ENCODE measurements at regions not wholly inside any gene's neighbourhood (a gene's known extent, or its start where the extent isn't known, plus 50 kb on each side); places are given as distances from the start of the nearest gene placed in this dataset.
"Not testable (repeated sequence)": the region's sequence is repeated elsewhere in the genome, so short reads cannot be mapped to it uniquely, and the experiment has no call there.

- no peaks in the 10 kb centered on the region for H3K9me3 ChIP-seq (ENCODE audit: control insufficient read depth, insufficient read depth, low read length)
- no peaks in the 10 kb centered on the region for H3K27me3 ChIP-seq (ENCODE audit: control insufficient read depth, insufficient read depth, low read length)
- WGBS (ENCODE audit: insufficient coverage) = 82% methylated on average over 4 of the region's 4 CpGs
- H3K27ac ChIP-seq (ENCODE audit: low read depth, low read length) = no peak overlapping the region
- H3K4me3 ChIP-seq (ENCODE audit: low read depth, low read length) = no peak overlapping the region
- no peaks in the 10 kb centered on the region for H3K4me1 ChIP-seq (ENCODE audit: control insufficient read depth, insufficient read depth, low read length)
- DNase-seq (ENCODE audit: low read depth in 4 of 6, low spot score in 6 of 6) = no peak
- no peaks in the 10 kb centered on the region for H3K36me3 ChIP-seq (ENCODE audit: control insufficient read depth, insufficient read depth, low read length)
These were observed 663.4 kb downstream of the KHDRBS2 start for GRCh38 chr6:61622601-61623000.

GRCh38 chr6:61614119-61614518, 671.9 kb downstream of the KHDRBS2 start:
- no peak for DNase-seq (ENCODE audit: low read depth in 4 of 6, low spot score in 6 of 6)
- Histone ChIP-seq H3K27me3 (ENCODE audit: control insufficient read depth, insufficient read depth, low read length) (no peaks in the 10 kb centered on the region), H3K9me3 (ENCODE audit: control insufficient read depth, insufficient read depth, low read length) (no peaks in the 10 kb centered on the region), H3K36me3 (ENCODE audit: control insufficient read depth, insufficient read depth, low read length) (no peaks in the 10 kb centered on the region), H3K4me1 (ENCODE audit: control insufficient read depth, insufficient read depth, low read length) (no peaks in the 10 kb centered on the region), H3K27ac (ENCODE audit: low read depth, low read length) (no peak overlapping the region), H3K4me3 (ENCODE audit: low read depth, low read length) (no peak overlapping the region)

- no peaks in the 10 kb centered on the region for H3K36me3 ChIP-seq (ENCODE audit: control insufficient read depth, insufficient read depth, low read length)
- DNase-seq (ENCODE audit: low read depth in 4 of 6, low spot score in 6 of 6) = no peak
- no peaks in the 10 kb centered on the region for H3K4me1 ChIP-seq (ENCODE audit: control insufficient read depth, insufficient read depth, low read length)
- H3K27ac ChIP-seq (ENCODE audit: low read depth, low read length) = no peak overlapping the region
- WGBS (ENCODE audit: insufficient coverage) = 76% methylated on average over 2 of the region's 2 CpGs
- H3K4me3 ChIP-seq (ENCODE audit: low read depth, low read length) = no peak overlapping the region
- H3K9me3 ChIP-seq (ENCODE audit: control insufficient read depth, insufficient read depth, low read length) = no peaks in the 10 kb centered on the region
- H3K27me3 ChIP-seq (ENCODE audit: control insufficient read depth, insufficient read depth, low read length) = no peaks in the 10 kb centered on the region
These were observed 679.5 kb downstream of the KHDRBS2 start for GRCh38 chr6:61606500-61606899.

GRCh38 chr6:61605851-61606250, 680.2 kb downstream of the KHDRBS2 start:
- not testable (repeated sequence) for H3K4me1 ChIP-seq (ENCODE audit: control insufficient read depth, insufficient read depth, low read length); H3K36me3 ChIP-seq (ENCODE audit: control insufficient read depth, insufficient read depth, low read length); DNase-seq (ENCODE audit: low read depth in 4 of 6, low spot score in 6 of 6); H3K27ac ChIP-seq (ENCODE audit: low read depth, low read length); H3K27me3 ChIP-seq (ENCODE audit: control insufficient read depth, insufficient read depth, low read length); H3K9me3 ChIP-seq (ENCODE audit: control insufficient read depth, insufficient read depth, low read length); H3K4me3 ChIP-seq (ENCODE audit: low read depth, low read length)
- 68% methylated on average over 3 of the region's 4 CpGs for WGBS (ENCODE audit: insufficient coverage)

GRCh38 chr6:61602171-61602570, 683.9 kb downstream of the KHDRBS2 start:
- H3K9me3 ChIP-seq (ENCODE audit: control insufficient read depth, insufficient read depth, low read length); H3K4me3 ChIP-seq (ENCODE audit: low read depth, low read length); DNase-seq (ENCODE audit: low read depth in 4 of 6, low spot score in 6 of 6); H3K27me3 ChIP-seq (ENCODE audit: control insufficient read depth, insufficient read depth, low read length); H3K27ac ChIP-seq (ENCODE audit: low read depth, low read length); H3K4me1 ChIP-seq (ENCODE audit: control insufficient read depth, insufficient read depth, low read length); H3K36me3 ChIP-seq (ENCODE audit: control insufficient read depth, insufficient read depth, low read length): not testable (repeated sequence)
- 88% methylated on average over 4 of the region's 4 CpGs for WGBS (ENCODE audit: insufficient coverage)

- no CpG with 5 or more reads among the region's 2 CpGs for WGBS (ENCODE audit: insufficient coverage)
- no peaks in the 10 kb centered on the region for H3K36me3 ChIP-seq (ENCODE audit: control insufficient read depth, insufficient read depth, low read length)
- no peak for DNase-seq (ENCODE audit: low read depth in 4 of 6, low spot score in 6 of 6)
- H3K27me3 ChIP-seq (ENCODE audit: control insufficient read depth, insufficient read depth, low read length) = no peaks in the 10 kb centered on the region
- no peaks in the 10 kb centered on the region for H3K9me3 ChIP-seq (ENCODE audit: control insufficient read depth, insufficient read depth, low read length)
- H3K4me1 ChIP-seq (ENCODE audit: control insufficient read depth, insufficient read depth, low read length) = no peaks in the 10 kb centered on the region
- no peak overlapping the region for H3K4me3 ChIP-seq (ENCODE audit: low read depth, low read length)
- no peak overlapping the region for H3K27ac ChIP-seq (ENCODE audit: low read depth, low read length)
These were observed 693.8 kb downstream of the KHDRBS2 start for GRCh38 chr6:61592238-61592637.

- DNase-seq (ENCODE audit: low read depth in 4 of 6, low spot score in 6 of 6) = no peak
- Histone ChIP-seq H3K36me3 (ENCODE audit: control insufficient read depth, insufficient read depth, low read length) (no peaks in the 10 kb centered on the region), H3K4me3 (ENCODE audit: low read depth, low read length) (no peak overlapping the region), H3K27me3 (ENCODE audit: control insufficient read depth, insufficient read depth, low read length) (no peaks in the 10 kb centered on the region), H3K27ac (ENCODE audit: low read depth, low read length) (no peak overlapping the region), H3K9me3 (ENCODE audit: control insufficient read depth, insufficient read depth, low read length) (no peaks in the 10 kb centered on the region), H3K4me1 (ENCODE audit: control insufficient read depth, insufficient read depth, low read length) (no peaks in the 10 kb centered on the region)
- 91% methylated on average over 1 of the region's 3 CpGs for WGBS (ENCODE audit: insufficient coverage)
These were observed 699.0 kb downstream of the KHDRBS2 start for GRCh38 chr6:61586934-61587537.

- no peaks in the 10 kb centered on the region for H3K27me3 ChIP-seq (ENCODE audit: control insufficient read depth, insufficient read depth, low read length)
- no peak for DNase-seq (ENCODE audit: low read depth in 4 of 6, low spot score in 6 of 6)
- no peaks in the 10 kb centered on the region for H3K36me3 ChIP-seq (ENCODE audit: control insufficient read depth, insufficient read depth, low read length)
- no CpG with 5 or more reads among the region's 2 CpGs for WGBS (ENCODE audit: insufficient coverage)
- H3K4me3 ChIP-seq (ENCODE audit: low read depth, low read length) = no peak overlapping the region
- H3K27ac ChIP-seq (ENCODE audit: low read depth, low read length) = no peak overlapping the region
- H3K4me1 ChIP-seq (ENCODE audit: control insufficient read depth, insufficient read depth, low read length) = no peaks in the 10 kb centered on the region
- no peaks in the 10 kb centered on the region for H3K9me3 ChIP-seq (ENCODE audit: control insufficient read depth, insufficient read depth, low read length)
These were observed 700.5 kb downstream of the KHDRBS2 start for GRCh38 chr6:61585504-61585903.

- Histone ChIP-seq H3K4me3 (ENCODE audit: low read depth, low read length) (no peak overlapping the region), H3K27ac (ENCODE audit: low read depth, low read length) (no peak overlapping the region), H3K4me1 (ENCODE audit: control insufficient read depth, insufficient read depth, low read length) (no peaks in the 10 kb centered on the region), H3K27me3 (ENCODE audit: control insufficient read depth, insufficient read depth, low read length) (no peaks in the 10 kb centered on the region), H3K36me3 (ENCODE audit: control insufficient read depth, insufficient read depth, low read length) (no peaks in the 10 kb centered on the region), H3K9me3 (ENCODE audit: control insufficient read depth, insufficient read depth, low read length) (no peaks in the 10 kb centered on the region)
- no CpG with 5 or more reads among the region's 1 CpG for WGBS (ENCODE audit: insufficient coverage)
- no peak for DNase-seq (ENCODE audit: low read depth in 4 of 6, low spot score in 6 of 6)
These were observed 723.9 kb downstream of the KHDRBS2 start for GRCh38 chr6:61562098-61562497.

GRCh38 chr6:61558796-61559195, 727.2 kb downstream of the KHDRBS2 start:
- no peak overlapping the region for H3K27ac ChIP-seq (ENCODE audit: low read depth, low read length)
- no peaks in the 10 kb centered on the region for H3K9me3 ChIP-seq (ENCODE audit: control insufficient read depth, insufficient read depth, low read length)
- DNase-seq (ENCODE audit: low read depth in 4 of 6, low spot score in 6 of 6) = no peak
- H3K4me3 ChIP-seq (ENCODE audit: low read depth, low read length) = no peak overlapping the region
- no peaks in the 10 kb centered on the region for H3K36me3 ChIP-seq (ENCODE audit: control insufficient read depth, insufficient read depth, low read length)
- H3K4me1 ChIP-seq (ENCODE audit: control insufficient read depth, insufficient read depth, low read length) = no peaks in the 10 kb centered on the region
- H3K27me3 ChIP-seq (ENCODE audit: control insufficient read depth, insufficient read depth, low read length) = no peaks in the 10 kb centered on the region
- WGBS (ENCODE audit: insufficient coverage) = no CpG with 5 or more reads among the region's 1 CpG

Data from spinal cord (tissue), 9 donors.